ENCODE measurements at regions not wholly inside any gene's neighbourhood (a gene's known extent, or its start where the extent isn't known, plus 50 kb on each side); places are given as distances from the start of the nearest gene placed in this dataset.

DNA sequence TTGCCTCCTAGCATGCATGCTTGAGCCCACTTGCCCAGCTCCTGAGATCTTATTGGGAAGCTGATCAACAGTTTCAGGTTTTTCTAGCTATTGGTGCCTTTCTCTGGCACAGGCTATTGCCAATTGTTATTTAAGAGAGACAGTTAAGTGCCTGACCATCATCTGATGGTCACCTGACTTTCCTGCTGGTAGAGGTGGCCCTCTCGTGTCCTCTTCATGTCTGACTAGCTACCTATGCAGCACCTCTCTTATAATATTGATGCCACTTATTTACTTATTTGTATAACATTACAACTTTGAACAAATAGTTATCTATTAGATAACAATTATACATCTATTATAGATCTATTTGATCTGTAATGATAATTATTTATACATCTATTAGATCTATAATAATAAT is 205.9 kb upstream of the SEMA3D start:
- WGBS, 2 experiments (ENCODE audit: insufficient coverage in 1 of 2, insufficient read length in 1 of 2) = 83% methylated on average over 1 of the region's 1 CpG; no CpG with 5 or more reads in 1 of the 2 experiments
- Mint-ChIP-seq H3K27me3 (ENCODE audit: insufficient read depth) (no peaks in the 10 kb centered on the region), H3K9me3 (peaks cover 4% of the 10 kb centered on the region)

DNA sequence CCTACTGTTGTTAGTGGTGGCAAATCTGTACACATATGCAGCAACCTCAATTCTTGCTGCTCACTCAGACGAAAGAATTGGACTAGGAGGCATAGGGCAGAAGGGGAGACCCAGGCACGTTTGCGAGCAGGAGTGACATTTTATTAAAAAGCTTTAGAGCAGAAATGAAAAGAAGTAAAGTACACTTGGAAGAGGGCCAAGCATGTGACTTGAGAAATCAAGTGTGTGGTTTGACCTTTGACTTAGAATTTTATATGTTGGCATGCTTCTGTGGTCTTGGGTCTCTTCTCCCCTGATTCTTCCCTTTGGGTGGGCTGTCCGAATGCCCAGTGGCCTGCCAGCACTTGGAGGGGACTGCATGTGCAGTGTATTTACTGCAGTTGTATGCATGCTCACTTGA is 205.5 kb upstream of the SEMA3D start:
- no peak overlapping the region for H3K4me3 Mint-ChIP-seq
- Histone ChIP-seq H3K9ac (ENCODE audit: extremely low read depth, low read length, poor library complexity, severe bottlenecking) (no peak overlapping the region), H3K27me3 (ENCODE audit: control insufficient read depth, insufficient read depth, low read length, poor library complexity, severe bottlenecking) (no peaks in the 10 kb centered on the region), H3K4me3 (ENCODE audit: low read length) (no peak overlapping the region), H3K9me3 (ENCODE audit: control insufficient read depth, low read length) (peaks cover 8% of the 10 kb centered on the region), H3K4me1 (ENCODE audit: control insufficient read depth, insufficient read depth, low read length) (no peaks in the 10 kb centered on the region), H3K27ac (ENCODE audit: low read depth, low read length) (no peak overlapping the region), H3K36me3 (ENCODE audit: control insufficient read depth, insufficient read depth, low read length) (no peaks in the 10 kb centered on the region)
- no peaks in the 10 kb centered on the region for H3K27me3 Mint-ChIP-seq (ENCODE audit: insufficient read depth)
- no peak for DNase-seq
- H3K4me1 Mint-ChIP-seq = no peaks in the 10 kb centered on the region
- H3K9me3 Mint-ChIP-seq = peaks cover 4% of the 10 kb centered on the region
- no peak overlapping the region for H3K27ac Mint-ChIP-seq
- TF ChIP-seq, protein P1, sequence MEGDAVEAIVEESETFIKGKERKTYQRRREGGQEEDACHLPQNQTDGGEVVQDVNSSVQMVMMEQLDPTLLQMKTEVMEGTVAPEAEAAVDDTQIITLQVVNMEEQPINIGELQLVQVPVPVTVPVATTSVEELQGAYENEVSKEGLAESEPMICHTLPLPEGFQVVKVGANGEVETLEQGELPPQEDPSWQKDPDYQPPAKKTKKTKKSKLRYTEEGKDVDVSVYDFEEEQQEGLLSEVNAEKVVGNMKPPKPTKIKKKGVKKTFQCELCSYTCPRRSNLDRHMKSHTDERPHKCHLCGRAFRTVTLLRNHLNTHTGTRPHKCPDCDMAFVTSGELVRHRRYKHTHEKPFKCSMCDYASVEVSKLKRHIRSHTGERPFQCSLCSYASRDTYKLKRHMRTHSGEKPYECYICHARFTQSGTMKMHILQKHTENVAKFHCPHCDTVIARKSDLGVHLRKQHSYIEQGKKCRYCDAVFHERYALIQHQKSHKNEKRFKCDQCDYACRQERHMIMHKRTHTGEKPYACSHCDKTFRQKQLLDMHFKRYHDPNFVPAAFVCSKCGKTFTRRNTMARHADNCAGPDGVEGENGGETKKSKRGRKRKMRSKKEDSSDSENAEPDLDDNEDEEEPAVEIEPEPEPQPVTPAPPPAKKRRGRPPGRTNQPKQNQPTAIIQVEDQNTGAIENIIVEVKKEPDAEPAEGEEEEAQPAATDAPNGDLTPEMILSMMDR (conservative IDR thresholded peaks at IDR 0.05) = no peak
- no peaks in the 10 kb centered on the region for H3K36me3 Mint-ChIP-seq (ENCODE audit: low read depth)
- WGBS, 2 experiments (ENCODE audit: insufficient coverage in 1 of 2, insufficient read length in 1 of 2) = 86 to 87% methylated on average over 3 to 4 of the region's 4 CpGs

More for the DNA sequence above, 205.9 kb upstream of the SEMA3D start:
- Histone ChIP-seq H3K27me3 (ENCODE audit: control insufficient read depth, insufficient read depth, low read length, poor library complexity, severe bottlenecking) (no peaks in the 10 kb centered on the region), H3K36me3 (ENCODE audit: control insufficient read depth, insufficient read depth, low read length) (no peaks in the 10 kb centered on the region), H3K9me3 (ENCODE audit: control insufficient read depth, low read length) (peaks cover 8% of the 10 kb centered on the region), H3K4me3 (ENCODE audit: low read length) (no peak overlapping the region), H3K9ac (ENCODE audit: extremely low read depth, low read length, poor library complexity, severe bottlenecking) (no peak overlapping the region), H3K27ac (ENCODE audit: low read depth, low read length) (no peak overlapping the region), H3K4me1 (ENCODE audit: control insufficient read depth, insufficient read depth, low read length) (no peaks in the 10 kb centered on the region)
- Mint-ChIP-seq H3K4me1 (no peaks in the 10 kb centered on the region), H3K36me3 (ENCODE audit: low read depth) (no peaks in the 10 kb centered on the region), H3K27ac (no peak overlapping the region), H3K4me3 (no peak overlapping the region)
- no peak for DNase-seq
- TF ChIP-seq, protein P1 (conservative IDR thresholded peaks at IDR 0.05) = peak; percentile 29

DNA sequence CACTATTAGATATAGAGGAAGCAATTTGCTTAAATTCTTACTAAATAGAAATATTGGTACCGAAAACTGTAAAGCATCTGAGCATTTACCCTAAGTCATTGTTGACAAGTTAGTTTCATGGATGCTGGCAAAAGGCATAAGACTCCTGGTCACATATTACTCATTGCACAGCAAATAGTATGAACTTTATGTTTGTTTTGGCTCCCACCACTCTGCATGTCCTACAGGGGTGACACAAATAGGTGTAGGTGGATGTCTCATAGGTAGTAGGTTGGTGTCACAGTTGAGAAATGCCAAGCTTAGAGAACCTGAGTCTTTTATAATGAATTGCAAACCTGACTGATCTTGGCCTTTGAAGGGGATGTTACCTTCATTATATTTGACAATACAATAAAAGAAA is 199.6 kb upstream of the SEMA3D start:
- no peaks in the 10 kb centered on the region for H3K27me3 Mint-ChIP-seq (ENCODE audit: insufficient read depth)

More for the DNA sequence above, 199.6 kb upstream of the SEMA3D start:
- no peak for DNase-seq
- H3K9me3 Mint-ChIP-seq = no peaks in the 10 kb centered on the region
- Histone ChIP-seq H3K27ac (ENCODE audit: low read depth, low read length) (no peak overlapping the region), H3K4me3 (ENCODE audit: low read length) (no peak overlapping the region), H3K9me3 (ENCODE audit: control insufficient read depth, low read length) (no peaks in the 10 kb centered on the region), H3K27me3 (ENCODE audit: control insufficient read depth, insufficient read depth, low read length, poor library complexity, severe bottlenecking) (no peaks in the 10 kb centered on the region), H3K4me1 (ENCODE audit: control insufficient read depth, insufficient read depth, low read length) (no peaks in the 10 kb centered on the region), H3K9ac (ENCODE audit: extremely low read depth, low read length, poor library complexity, severe bottlenecking) (no peak overlapping the region), H3K36me3 (ENCODE audit: control insufficient read depth, insufficient read depth, low read length) (no peaks in the 10 kb centered on the region)
- H3K4me1 Mint-ChIP-seq = no peaks in the 10 kb centered on the region
- TF ChIP-seq, protein P1 (conservative IDR thresholded peaks at IDR 0.05) = no peak
- no peak overlapping the region for H3K4me3 Mint-ChIP-seq
- no peaks in the 10 kb centered on the region for H3K36me3 Mint-ChIP-seq (ENCODE audit: low read depth)
- H3K27ac Mint-ChIP-seq = no peak overlapping the region
- 100% methylated on average over 1 of the region's 1 CpG for WGBS, 2 experiments (ENCODE audit: insufficient coverage in 1 of 2, insufficient read length in 1 of 2)
